COLO829 (cell line): ENCODE measurements at regions not wholly inside any gene's neighbourhood (a gene's known extent, or its start where the extent isn't known, plus 50 kb on each side); places are given as distances from the start of the nearest gene placed in this dataset.
A peak's percentile ranks its signal among the peaks of the same experiment; 100 is the strongest.
"Not testable (repeated sequence)": the region's sequence is repeated elsewhere in the genome, so short reads cannot be mapped to it uniquely, and the experiment has no call there.

Experiments used
- DNase-seq: peaks from one replicate; pipeline ENCODE4 v3.0.0; 2012; ENCODE audit warnings: low spot score

DNA sequence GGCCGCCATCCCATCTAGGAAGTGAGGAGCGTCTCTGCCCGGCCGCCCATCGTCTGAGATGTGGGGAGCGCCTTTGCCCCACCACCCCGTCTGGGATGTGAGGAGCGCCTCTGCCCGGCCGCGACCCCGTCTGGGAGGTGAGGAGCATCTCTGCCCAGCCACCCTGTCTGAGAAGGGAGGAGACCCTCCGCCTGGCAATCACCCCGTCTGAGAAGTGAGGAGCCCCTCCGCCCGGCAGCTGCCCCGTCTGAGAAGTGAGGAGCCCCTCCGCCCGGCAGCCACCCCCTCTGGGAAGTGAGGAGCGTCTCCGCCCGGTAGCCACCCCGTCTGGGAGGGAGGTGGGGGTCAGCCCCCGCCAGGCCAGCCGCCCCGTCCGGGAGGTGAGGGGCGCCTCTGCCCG is 194.2 kb upstream of the FBXL4 start:
- not testable (repeated sequence) for DNase-seq

DNA sequence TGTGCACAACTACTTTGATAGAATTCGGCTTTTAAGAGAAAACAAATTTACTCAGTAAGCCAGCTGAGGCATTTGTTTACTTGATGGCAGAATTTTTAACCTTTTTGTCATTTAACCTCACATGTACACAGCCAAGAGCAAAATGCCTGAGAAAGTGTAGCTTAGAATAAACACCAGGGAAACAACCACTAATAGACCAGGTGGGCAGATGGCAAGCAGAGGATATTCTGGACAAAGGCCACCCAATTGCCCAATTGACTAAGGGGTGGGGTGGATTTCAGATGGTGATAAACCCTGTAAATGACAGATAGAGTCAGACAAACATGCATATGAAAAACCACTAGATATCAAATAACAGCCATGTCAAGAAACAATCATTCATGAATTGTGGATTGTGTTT is 190.7 kb upstream of the FBXL4 start:
- no peak for DNase-seq

- DNase-seq, result no peak
Measured at GRCh38 chr6:99137314-99137713, 189.6 kb upstream of the FBXL4 start.

DNA sequence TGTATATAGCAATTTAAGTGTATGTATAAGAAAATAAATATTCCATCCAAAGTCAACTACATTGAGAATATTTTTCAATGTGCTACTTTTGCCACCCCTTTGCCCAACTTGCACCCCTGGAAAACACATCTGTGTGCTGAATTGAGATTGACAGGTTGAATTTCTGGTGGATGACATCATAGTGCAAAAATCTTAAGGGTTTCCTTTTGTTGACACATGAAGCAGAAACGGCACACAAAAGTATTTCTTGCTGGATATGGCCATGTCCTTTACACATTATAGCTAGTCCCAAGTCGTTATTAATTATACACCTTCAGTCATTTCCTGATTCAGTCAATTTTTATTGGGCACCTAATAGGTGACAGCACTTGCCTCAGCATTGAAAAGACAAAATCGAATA is 188.7 kb upstream of the FBXL4 start:
- no peak for DNase-seq

GRCh38 chr6:99132026-99132635 is 184.4 kb upstream of the FBXL4 start:
- no peak for DNase-seq

DNA sequence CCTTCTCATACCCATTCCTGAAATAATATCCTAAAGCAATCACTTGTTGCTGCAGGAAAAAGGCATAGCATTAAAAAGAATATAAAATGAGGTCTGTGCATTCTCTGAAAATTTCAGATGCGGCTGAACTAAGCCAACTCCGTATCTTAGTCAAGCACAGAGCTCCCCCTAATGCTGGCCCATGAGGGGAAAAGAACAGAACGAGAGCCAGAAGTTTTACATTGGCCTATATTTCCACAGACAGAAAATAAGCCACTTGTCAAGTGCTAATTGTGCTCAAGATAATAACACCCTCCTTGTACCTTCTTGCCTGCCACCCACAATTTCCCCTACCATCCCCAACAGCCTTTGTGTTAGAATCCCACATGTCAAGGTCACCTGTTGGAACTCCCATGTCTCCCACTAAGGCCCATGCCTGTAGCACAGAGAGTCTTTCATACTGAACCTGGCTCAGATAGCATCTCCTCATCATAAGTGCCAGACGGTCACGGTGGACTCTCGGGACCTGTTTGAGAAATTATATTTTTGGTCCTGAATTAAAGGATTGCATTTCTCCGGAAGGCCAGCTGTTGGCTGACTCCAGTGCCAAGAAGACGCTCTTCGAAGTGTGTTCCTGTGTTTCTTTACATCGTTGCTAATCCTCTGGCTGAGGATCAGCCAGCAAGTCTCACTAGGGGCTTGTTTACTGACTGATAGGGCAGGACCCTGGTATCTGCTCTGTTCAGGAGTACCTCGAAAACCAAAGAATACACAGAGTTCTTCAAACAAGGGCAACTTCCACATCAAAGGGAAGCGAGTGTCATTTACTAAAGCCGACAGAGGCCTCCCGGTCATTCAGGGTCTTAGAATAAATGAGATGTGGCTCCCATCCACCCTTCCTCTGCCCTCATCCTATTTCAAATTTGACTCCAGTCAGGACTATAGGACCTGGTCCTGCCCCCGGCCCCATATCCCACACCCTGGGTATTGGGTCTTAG is 183.4 kb upstream of the FBXL4 start:
- no peak for DNase-seq

GRCh38 chr6:99129835-99130234 is 182.1 kb upstream of the FBXL4 start:
- DNase-seq, result no peak

- DNase-seq, result no peak
Measured at GRCh38 chr6:99121748-99122147, 174.0 kb upstream of the FBXL4 start.

DNA sequence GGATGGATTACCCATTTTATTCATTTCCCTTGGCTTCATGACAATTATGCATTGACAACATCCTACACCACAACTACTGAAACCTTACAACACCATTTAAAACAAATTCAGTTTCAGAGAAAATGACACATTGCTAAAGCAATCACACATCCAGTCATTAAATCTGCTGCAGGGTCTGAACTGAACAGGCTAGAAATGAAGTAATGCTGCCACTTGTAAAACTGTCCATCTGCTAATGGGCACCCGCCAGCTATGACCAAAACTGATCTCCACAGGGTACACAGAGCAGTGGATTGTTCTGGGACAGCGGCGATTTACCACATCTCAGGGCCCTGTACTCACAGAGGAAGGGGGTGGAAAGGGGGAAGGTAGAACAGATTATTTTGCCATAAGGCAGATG is 172.9 kb upstream of the FBXL4 start:
- DNase-seq, result no peak

DNA sequence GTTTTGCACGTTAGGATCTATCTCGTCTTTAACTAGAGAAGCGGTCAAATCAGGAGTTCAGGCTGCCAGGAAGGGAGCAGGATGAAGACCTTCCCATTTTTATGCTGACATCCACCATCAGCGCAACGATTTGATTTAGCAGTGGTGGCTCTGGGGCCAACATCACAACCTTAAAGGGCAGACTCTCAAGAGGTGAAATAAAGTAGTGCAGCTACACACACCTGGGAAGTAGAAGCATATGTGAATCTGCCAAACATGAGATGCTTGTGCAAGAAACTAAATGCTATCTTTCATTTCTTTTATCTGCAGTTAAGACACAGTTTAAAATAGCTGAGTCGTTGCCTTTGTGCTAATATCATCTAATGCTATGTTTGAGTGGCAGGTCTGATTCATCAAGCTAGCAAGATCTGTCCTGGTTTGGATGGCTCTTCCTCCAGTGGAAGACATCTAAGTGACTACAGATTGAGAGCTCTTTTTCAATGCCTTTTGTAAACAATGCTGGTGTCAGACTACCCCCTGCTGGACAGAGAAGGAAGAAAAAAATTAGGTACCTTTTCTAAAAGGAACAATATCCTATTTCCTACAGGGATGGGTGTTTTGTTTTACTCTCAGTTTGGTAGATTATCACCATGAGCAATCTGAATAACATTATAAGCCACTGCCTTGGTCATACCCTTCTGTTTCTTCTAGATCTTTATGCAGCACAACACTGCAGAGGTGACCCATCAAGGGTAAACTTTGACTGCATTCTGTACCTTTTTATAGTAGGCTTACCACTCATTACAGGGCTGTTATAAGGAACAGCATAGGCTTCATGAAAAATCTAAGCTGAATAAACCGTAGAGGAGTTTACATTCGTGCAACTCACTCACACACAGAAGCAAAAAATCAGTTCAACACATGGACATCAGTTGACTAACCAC is 171.6 kb upstream of the FBXL4 start:
- peak; percentile 70 for DNase-seq

- no peak for DNase-seq
Measured at GRCh38 chr6:99114769-99115406, 167.1 kb upstream of the FBXL4 start.

DNA sequence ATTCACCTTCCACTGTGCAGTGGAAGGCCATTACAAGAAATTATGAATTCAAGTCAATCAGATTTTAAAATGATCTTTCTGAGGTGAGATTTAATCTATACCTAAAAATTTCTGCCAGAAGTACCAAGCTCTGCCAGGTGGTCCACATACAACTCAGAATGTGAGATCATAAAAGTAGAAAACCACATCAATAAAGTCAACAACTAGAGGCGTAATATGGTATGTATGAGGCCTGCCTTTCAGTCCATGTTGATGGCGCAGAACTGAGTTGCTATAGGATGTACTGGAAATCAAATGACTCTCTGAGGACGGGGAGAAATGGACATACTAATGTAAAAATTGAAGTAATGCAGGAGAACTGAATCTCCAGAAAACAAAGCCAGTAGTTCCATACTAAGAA is 163.8 kb upstream of the FBXL4 start:
- DNase-seq, result no peak

DNA sequence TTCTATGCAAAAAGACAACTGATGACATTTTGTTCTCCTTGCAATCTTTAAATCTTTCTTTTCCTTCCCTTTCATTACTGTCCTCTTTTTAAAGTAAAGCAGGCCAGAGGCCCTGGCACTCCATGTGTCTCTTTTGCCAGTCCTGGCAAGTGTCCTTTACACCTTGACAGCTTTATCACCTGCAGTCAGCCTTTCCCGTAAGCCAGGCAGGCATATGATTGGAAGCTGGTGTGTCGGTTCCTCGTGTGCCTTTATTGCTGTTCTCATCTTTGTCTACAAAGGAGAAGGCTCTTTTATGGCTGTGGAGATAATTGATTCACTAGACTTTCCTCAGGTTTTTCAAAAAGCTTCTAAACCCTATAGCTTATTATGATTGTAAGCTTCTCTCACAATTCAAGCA is 162.3 kb upstream of the FBXL4 start:
- DNase-seq, result no peak

DNA sequence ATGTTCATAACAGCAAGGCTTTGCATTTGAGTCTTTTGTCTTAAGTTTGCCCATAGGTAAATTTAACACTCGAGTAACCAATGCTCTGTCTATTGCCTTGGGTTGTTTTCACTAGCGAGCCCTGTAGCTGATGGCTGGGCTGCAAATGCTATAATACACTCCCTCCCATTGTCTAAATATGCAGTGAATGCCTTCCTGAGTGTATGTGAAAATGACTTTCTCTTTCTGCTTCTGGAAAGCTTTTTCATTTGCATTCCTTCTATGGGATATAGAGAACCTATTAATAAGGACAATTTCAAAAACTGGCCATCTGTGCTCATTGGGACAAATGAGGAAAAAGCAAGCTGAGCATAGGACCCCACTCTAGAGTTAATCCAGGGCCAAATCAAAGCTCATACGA is 156.5 kb upstream of the FBXL4 start:
- no peak for DNase-seq

- DNase-seq, result no peak
Measured at GRCh38 chr6:99099243-99099642, 151.5 kb upstream of the FBXL4 start.

DNA sequence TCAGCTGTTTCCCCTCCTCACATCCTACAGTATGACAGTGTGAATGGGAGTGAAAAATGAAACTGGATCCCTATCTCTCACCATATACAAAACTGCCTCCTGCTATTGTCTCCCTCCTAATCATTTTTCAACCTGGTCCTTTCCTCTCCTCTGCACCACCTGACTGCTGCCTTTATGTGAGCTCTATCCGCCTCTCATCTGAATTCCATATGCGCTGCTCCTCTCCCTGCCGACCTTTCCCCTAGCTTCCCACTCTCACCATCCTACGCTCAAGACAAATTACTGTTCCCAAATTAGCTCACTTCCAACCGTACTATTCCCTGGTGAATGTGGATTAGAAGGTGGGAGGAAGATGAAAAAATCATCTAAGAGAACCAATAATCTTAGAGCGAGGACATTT is 148.4 kb upstream of the FBXL4 start:
- DNase-seq, result no peak

GRCh38 chr6:99093456-99094190 is 145.9 kb upstream of the FBXL4 start:
- no peak for DNase-seq

DNA sequence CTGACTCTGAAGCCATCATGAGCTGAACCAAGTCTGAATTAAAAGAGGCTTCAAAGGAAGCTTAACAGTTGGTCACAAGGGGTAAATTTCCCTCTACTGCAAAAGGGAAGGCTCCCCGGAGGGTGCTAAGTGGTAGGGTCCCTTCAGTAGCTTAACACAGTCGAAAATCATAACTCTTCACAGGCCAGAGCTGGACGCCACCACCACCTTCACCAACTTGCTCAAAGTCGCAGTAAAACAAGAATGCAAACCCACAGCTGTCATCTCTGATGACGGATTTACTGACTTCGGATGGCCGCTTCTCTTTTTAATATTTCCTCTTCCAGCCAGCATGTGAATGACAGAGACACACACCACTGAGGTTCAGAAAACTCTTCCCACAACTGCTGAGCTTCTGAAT is 144.7 kb upstream of the FBXL4 start:
- no peak for DNase-seq

DNA sequence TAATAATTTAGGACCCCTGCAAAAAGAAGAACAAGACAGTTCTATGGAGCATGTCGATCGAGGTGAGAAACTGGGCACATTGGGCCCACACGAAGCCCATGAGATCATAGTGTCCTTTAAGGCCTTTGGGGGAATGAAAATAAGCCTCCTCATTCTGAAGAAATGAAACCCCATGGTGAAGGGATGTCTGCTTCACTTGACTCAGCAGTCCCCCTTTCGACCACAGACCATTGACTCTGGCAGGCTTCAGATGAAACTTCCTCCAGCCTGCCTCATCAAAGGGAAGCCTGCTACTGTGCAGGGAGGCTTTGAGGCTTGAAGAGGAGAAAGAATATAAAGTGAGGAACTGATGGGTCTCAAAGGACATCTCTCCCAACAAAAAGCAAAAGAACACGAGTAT is 144.2 kb upstream of the FBXL4 start:
- no peak for DNase-seq

DNA sequence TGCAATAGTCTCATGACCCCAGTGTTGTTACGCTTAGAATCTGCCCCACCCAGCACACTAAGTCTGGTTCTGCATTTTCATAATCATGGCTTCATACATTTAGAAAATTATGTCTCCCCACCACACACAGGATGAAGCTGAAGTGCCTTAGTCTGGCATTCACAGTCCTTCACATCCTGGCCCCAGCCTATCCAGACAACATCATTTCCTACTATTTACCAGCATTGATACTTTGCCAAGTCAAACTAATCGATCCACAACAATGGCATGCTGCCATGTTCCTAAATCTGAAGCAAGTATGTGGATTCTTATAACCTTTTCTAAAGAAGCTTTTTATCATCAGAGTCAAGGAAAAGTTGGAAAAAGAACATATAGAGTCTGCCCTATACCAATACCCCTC is 132.4 kb upstream of the FBXL4 start:
- DNase-seq, result no peak

GRCh38 chr6:99079058-99079457 is 131.3 kb upstream of the FBXL4 start:
- no peak for DNase-seq
